HepG2 (cell line): ENCODE measurements at regions not wholly inside any gene's neighbourhood (a gene's known extent, or its start where the extent isn't known, plus 50 kb on each side); places are given as distances from the start of the nearest gene placed in this dataset.

ENCODE experiments used
- PAWR ChIP-seq: sonication (generic); formaldehyde crosslinking; IDR thresholded peaks from 2 replicates; pipeline ENCODE4 v1.4.0; 2020; ENCODE audit warnings: missing genetic modification reagents, mild to moderate bottlenecking, borderline replicate concordance
- TCF7 ChIP-seq: sonication (generic); IDR thresholded peaks from 2 replicates; pipeline ENCODE4 v1.6.1; 2016; ENCODE audit warnings: antibody characterized with exemption, low read depth
- THAP11 ChIP-seq: IDR thresholded peaks from 2 replicates; pipeline ENCODE4 v1.6.1; 2016; ENCODE audit warnings: missing biosample characterization, missing genetic modification reagents
- TSC22D2 ChIP-seq: sonication (generic); formaldehyde crosslinking; IDR thresholded peaks from 2 replicates; pipeline ENCODE4 v1.5.1; 2020; ENCODE audit warnings: missing genetic modification reagents, mild to moderate bottlenecking, borderline replicate concordance
- ZFP36 ChIP-seq: fragments of 150-350 bp; IDR thresholded peaks from 2 replicates; pipeline ENCODE4 v1.6.1; 2018; ENCODE audit warnings: borderline replicate concordance, low read length, low read depth; ENCODE audit not compliant: partially characterized antibody
- ZNF747 ChIP-seq: sonication (generic); formaldehyde crosslinking; IDR thresholded peaks from 2 replicates; pipeline ENCODE4 v1.8.1; 2023; ENCODE audit warnings: missing genetic modification reagents, mild to moderate bottlenecking, borderline replicate concordance
- ZNF766 ChIP-seq: sonication (generic); formaldehyde crosslinking; IDR thresholded peaks from 2 replicates; pipeline ENCODE4 v1.5.0; 2020; ENCODE audit warnings: missing genetic modification reagents, borderline replicate concordance
- TF ChIP-seq, protein P1 (sequence below), 2 experiments: IDR thresholded peaks; 2 replicates each; pipeline ENCODE4 v1.6.1; 2011 to 2012; ENCODE audit warnings: low read length in 2 of 2, borderline replicate concordance in 1 of 2, low read depth in 1 of 2, mild to moderate bottlenecking in 1 of 2, moderate library complexity in 1 of 2
- TF ChIP-seq, protein P2 (sequence below): sonication (generic); formaldehyde crosslinking; IDR thresholded peaks from 2 replicates; pipeline ENCODE4 v1.5.0; 2020; ENCODE audit warnings: missing genetic modification reagents
- TF ChIP-seq, protein P3 (sequence below): sonication (generic); formaldehyde crosslinking; IDR thresholded peaks from 2 replicates; pipeline ENCODE4 v1.4.0; 2020; ENCODE audit warnings: mild to moderate bottlenecking, missing genetic modification reagents
- TF ChIP-seq, protein P4 (sequence below): sonication (generic); formaldehyde crosslinking; IDR thresholded peaks from one replicate; pipeline ENCODE4 v1.5.1; 2020; ENCODE audit warnings: mild to moderate bottlenecking, missing genetic modification reagents; ENCODE audit errors: not compliant biosample characterization

DNA sequence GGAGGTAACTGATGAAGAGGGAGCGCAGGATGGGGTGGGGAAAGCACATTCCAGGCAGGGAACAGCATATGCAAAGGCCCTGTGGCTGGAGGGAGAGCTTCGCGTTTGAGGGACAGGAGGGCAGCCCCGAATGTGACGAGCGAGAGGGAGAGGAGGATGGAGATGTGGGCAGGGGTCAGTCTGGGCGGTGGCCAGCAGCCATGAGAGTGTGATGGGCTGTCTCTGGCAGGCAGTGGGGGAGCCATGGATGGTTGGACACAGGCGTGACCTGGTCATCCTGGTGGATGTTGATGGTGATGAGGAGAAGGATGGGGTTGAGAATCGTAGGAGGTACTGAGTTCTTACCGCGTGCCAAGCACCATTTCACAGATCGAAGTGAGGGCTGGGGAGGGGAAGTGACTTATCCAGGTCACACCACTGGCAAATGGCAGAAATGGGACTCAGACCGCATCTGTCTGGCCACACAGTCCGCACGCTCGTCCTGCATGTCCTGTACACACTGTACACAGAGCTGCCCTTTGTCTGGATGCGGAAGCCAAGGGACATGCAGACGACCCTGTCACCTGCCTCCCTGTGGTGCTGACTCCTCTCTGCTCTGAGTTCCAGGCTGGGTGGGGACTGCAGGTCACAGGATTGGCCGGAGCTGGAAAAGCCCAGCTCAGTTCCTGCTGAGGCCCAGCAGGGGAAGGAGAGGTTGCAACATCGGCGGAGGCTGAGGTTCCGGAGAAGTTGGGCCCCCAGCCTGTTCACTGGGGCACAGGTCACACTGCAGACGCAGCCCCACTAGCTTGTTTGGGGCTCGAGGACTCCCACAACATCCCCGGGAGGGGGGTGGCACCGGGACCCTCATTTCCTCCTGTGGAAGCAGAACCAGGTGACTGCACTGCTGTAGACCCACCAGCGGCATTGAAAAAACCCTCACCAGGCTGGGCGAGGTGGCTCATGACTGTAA lies 165.6 kb upstream of the IER5L start (continued):
- TF ChIP-seq, protein P1, sequence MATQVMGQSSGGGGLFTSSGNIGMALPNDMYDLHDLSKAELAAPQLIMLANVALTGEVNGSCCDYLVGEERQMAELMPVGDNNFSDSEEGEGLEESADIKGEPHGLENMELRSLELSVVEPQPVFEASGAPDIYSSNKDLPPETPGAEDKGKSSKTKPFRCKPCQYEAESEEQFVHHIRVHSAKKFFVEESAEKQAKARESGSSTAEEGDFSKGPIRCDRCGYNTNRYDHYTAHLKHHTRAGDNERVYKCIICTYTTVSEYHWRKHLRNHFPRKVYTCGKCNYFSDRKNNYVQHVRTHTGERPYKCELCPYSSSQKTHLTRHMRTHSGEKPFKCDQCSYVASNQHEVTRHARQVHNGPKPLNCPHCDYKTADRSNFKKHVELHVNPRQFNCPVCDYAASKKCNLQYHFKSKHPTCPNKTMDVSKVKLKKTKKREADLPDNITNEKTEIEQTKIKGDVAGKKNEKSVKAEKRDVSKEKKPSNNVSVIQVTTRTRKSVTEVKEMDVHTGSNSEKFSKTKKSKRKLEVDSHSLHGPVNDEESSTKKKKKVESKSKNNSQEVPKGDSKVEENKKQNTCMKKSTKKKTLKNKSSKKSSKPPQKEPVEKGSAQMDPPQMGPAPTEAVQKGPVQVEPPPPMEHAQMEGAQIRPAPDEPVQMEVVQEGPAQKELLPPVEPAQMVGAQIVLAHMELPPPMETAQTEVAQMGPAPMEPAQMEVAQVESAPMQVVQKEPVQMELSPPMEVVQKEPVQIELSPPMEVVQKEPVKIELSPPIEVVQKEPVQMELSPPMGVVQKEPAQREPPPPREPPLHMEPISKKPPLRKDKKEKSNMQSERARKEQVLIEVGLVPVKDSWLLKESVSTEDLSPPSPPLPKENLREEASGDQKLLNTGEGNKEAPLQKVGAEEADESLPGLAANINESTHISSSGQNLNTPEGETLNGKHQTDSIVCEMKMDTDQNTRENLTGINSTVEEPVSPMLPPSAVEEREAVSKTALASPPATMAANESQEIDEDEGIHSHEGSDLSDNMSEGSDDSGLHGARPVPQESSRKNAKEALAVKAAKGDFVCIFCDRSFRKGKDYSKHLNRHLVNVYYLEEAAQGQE (IDR thresholded peaks at IDR 0.05; ENCODE audit: borderline replicate concordance in 1 of 2, low read depth in 1 of 2, low read length in 2 of 2) = 0 out of 4 replicates have a peak, but pooled peaks of 1 of the 2 experiments have one; percentile 12
- TF ChIP-seq TCF7 (peak; percentile 55), PAWR (CRISPR knock-in tag) (0 out of 2 replicates have a peak, but pooled peaks have one; percentile 87), ZNF766 (CRISPR knock-in tag) (peak; percentile 90; the same call in 1 of the 2 replicates), TSC22D2 (CRISPR knock-in tag) (peak; percentile 56; the same call in 1 of the 2 replicates), THAP11 (CRISPR knock-in tag) (peak; percentile 84), ZFP36 (no peak), ZNF747 (CRISPR knock-in tag) (peak; percentile 97)
- TF ChIP-seq, protein P2, sequence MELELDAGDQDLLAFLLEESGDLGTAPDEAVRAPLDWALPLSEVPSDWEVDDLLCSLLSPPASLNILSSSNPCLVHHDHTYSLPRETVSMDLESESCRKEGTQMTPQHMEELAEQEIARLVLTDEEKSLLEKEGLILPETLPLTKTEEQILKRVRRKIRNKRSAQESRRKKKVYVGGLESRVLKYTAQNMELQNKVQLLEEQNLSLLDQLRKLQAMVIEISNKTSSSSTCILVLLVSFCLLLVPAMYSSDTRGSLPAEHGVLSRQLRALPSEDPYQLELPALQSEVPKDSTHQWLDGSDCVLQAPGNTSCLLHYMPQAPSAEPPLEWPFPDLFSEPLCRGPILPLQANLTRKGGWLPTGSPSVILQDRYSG (CRISPR knock-in tag) = 0 out of 2 replicates have a peak, but pooled peaks have one; percentile 90
- TF ChIP-seq, protein P3, sequence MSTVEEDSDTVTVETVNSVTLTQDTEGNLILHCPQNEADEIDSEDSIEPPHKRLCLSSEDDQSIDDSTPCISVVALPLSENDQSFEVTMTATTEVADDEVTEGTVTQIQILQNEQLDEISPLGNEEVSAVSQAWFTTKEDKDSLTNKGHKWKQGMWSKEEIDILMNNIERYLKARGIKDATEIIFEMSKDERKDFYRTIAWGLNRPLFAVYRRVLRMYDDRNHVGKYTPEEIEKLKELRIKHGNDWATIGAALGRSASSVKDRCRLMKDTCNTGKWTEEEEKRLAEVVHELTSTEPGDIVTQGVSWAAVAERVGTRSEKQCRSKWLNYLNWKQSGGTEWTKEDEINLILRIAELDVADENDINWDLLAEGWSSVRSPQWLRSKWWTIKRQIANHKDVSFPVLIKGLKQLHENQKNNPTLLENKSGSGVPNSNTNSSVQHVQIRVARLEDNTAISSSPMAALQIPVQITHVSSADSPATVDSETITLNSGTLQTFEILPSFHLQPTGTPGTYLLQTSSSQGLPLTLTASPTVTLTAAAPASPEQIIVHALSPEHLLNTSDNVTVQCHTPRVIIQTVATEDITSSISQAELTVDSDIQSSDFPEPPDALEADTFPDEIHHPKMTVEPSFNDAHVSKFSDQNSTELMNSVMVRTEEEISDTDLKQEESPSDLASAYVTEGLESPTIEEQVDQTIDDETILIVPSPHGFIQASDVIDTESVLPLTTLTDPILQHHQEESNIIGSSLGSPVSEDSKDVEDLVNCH (CRISPR knock-in tag) = no peak; the same call in 1 of the 2 replicates
- TF ChIP-seq, protein P4, sequence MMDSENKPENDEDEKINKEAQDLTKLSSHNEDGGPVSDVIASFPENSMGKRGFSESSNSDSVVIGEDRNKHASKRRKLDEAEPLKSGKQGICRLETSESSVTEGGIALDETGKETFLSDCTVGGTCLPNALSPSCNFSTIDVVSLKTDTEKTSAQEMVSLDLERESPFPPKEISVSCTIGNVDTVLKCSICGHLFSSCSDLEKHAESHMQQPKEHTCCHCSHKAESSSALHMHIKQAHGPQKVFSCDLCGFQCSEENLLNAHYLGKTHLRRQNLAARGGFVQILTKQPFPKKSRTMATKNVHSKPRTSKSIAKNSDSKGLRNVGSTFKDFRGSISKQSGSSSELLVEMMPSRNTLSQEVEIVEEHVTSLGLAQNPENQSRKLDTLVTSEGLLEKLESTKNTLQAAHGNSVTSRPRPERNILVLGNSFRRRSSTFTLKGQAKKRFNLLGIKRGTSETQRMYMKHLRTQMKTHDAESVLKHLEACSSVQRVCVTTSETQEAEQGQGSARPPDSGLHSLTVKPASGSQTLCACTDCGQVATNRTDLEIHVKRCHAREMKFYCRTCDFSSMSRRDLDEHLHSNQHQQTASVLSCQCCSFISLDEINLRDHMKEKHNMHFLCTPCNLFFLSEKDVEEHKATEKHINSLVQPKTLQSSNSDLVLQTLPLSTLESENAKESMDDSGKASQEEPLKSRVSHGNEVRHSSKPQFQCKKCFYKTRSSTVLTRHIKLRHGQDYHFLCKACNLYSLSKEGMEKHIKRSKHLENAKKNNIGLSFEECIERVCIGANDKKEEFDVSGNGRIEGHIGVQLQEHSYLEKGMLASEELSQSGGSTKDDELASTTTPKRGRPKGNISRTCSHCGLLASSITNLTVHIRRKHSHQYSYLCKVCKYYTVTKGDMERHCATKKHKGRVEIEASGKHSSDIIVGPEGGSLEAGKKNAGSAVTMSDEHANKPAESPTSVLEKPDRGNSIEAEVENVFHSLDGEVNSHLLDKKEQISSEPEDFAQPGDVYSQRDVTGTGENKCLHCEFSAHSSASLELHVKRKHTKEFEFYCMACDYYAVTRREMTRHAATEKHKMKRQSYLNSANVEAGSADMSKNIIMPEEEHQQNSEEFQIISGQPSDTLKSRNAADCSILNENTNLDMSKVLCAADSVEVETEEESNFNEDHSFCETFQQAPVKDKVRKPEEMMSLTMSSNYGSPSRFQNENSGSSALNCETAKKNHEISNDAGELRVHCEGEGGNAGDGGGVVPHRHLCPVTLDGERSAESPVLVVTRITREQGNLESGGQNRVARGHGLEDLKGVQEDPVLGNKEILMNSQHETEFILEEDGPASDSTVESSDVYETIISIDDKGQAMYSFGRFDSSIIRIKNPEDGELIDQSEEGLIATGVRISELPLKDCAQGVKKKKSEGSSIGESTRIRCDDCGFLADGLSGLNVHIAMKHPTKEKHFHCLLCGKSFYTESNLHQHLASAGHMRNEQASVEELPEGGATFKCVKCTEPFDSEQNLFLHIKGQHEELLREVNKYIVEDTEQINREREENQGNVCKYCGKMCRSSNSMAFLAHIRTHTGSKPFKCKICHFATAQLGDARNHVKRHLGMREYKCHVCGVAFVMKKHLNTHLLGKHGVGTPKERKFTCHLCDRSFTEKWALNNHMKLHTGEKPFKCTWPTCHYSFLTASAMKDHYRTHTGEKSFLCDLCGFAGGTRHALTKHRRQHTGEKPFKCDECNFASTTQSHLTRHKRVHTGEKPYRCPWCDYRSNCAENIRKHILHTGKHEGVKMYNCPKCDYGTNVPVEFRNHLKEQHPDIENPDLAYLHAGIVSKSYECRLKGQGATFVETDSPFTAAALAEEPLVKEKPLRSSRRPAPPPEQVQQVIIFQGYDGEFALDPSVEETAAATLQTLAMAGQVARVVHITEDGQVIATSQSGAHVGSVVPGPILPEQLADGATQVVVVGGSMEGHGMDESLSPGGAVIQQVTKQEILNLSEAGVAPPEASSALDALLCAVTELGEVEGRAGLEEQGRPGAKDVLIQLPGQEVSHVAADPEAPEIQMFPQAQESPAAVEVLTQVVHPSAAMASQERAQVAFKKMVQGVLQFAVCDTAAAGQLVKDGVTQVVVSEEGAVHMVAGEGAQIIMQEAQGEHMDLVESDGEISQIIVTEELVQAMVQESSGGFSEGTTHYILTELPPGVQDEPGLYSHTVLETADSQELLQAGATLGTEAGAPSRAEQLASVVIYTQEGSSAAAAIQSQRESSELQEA = peak; percentile 51
